HCT116 (cell line): ENCODE measurements at regions not wholly inside any gene's neighbourhood (a gene's known extent, or its start where the extent isn't known, plus 50 kb on each side); places are given as distances from the start of the nearest gene placed in this dataset.
"Not testable (repeated sequence)": the region's sequence is repeated elsewhere in the genome, so short reads cannot be mapped to it uniquely, and the experiment has no call there.

Experiments used
- ATAC-seq: fragments of 200-7000 bp; cut with Tn5 transposase; 2 replicates; pipeline ENCODE4 v1.9.1; 2020; ENCODE audit warnings: mild to moderate bottlenecking, moderate library complexity
- BruUV-seq: library from RNA; stranded (reverse); fragments of 400-500 nt; replicated peaks from 2 replicates; lab custom pipeline; 2021; lab: Mats Ljungman, UMichigan
- CTCF ChIA-PET: fragments of 300-600 bp; sonication (Branson Sonifier 250); formaldehyde crosslinking; loops from one replicate; lab custom pipeline; 2021; ENCODE audit warnings: antibody characterized with exemption; lab: Charles Lee
- POLR2A ChIA-PET: fragments of 300-600, 350-600 bp; sonication (Branson Sonifier 250); formaldehyde crosslinking; loops from one replicate; lab custom pipeline; 2021; ENCODE audit warnings: antibody characterized with exemption; lab: Charles Lee
- RAD21 ChIA-PET, 2 experiments: fragments of 300-600 bp; sonication (Branson Sonifier 250); formaldehyde crosslinking; loops; one replicate each; lab custom pipeline; 2023; ENCODE audit warnings: low total read pairs in 2 of 2; ENCODE audit not compliant: uncharacterized antibody in 2 of 2, unreplicated experiment in 2 of 2, low non-redundant PET in 1 of 2; lab: Charles Lee
- DNase-seq: peaks from one replicate; pipeline ENCODE4 v3.0.0-alpha.2; 2010; ENCODE audit warnings: low read depth, low spot score
- H2AFZ ChIP-seq: fragments of 200-600 bp; shearing (Covaris generic), sonication (generic); 2 replicates; pipeline ENCODE4 v1.6.1; 2017; ENCODE audit warnings: low read depth, mixed run types, mixed read lengths, antibody characterized with exemption, low read length; ENCODE audit not compliant: poor library complexity, severe bottlenecking
- H3K27ac ChIP-seq: 2 replicates; pipeline ENCODE4 v1.5.1; 2012; ENCODE audit warnings: low read depth, low read length
- H3K27me3 ChIP-seq: fragments of 200-600 bp; sonication (generic); 2 replicates; pipeline ENCODE4 v1.6.1; 2016; ENCODE audit warnings: mixed run types, low read length, mixed read lengths; ENCODE audit not compliant: insufficient read depth
- H3K36me3 ChIP-seq, 2 experiments: fragments of 200-500 bp in 1 of 2; fragments of 200-600 bp in 1 of 2; sonication (Bioruptor generic) in 1 of 2; sonication (generic) in 1 of 2; 2 replicates each; pipeline versions ENCODE4 v1.5.1 to v1.6.1; 2014 to 2016; ENCODE audit warnings: low read length in 2 of 2, inconsistent platforms in 1 of 2, mixed read lengths in 1 of 2, mixed run types in 1 of 2; ENCODE audit not compliant: insufficient read depth in 2 of 2, control insufficient read depth in 1 of 2
- H3K4me1 ChIP-seq, 2 experiments: fragments of 200-600 bp in 1 of 2; sonication (generic) in 1 of 2; 2 replicates each; pipeline versions ENCODE4 v1.5.1 to v1.6.1; 2012 to 2017; ENCODE audit warnings: low read length in 2 of 2, inconsistent platforms in 1 of 2, mild to moderate bottlenecking in 1 of 2, mixed read lengths in 1 of 2, mixed run types in 1 of 2, moderate library complexity in 1 of 2; ENCODE audit not compliant: insufficient read depth in 2 of 2, control insufficient read depth in 1 of 2
- H3K4me2 ChIP-seq: fragments of 200-600 bp; sonication (generic); 2 replicates; pipeline ENCODE4 v1.6.1; 2017; ENCODE audit warnings: mixed run types, low read length, mixed read lengths
- H3K4me3 ChIP-seq, 2 experiments: fragments of 200-600 bp in 1 of 2; sonication (generic) in 1 of 2; replicated peaks in 1 of 2; 2 replicates each; pipeline ENCODE4 v1.5.1; 2011 to 2016; ENCODE audit warnings: low read length in 2 of 2, control low read depth in 1 of 2, low read depth in 1 of 2, mild to moderate bottlenecking in 1 of 2, mixed read lengths in 1 of 2, mixed run types in 1 of 2
- H3K79me2 ChIP-seq: fragments of 200-600 bp; sonication (generic); 2 replicates; pipeline ENCODE4 v1.6.1; 2017; ENCODE audit warnings: mild to moderate bottlenecking, mixed run types, low read length, moderate library complexity, mixed read lengths; ENCODE audit not compliant: insufficient read depth
- H3K9ac ChIP-seq: fragments of 200-600 bp; sonication (generic); 2 replicates; pipeline ENCODE4 v1.6.1; 2016; ENCODE audit warnings: low read length, mixed read lengths
- H3K9me2 ChIP-seq: fragments of 200-600 bp; sonication (generic), shearing (Covaris generic); 2 replicates; pipeline ENCODE4 v1.6.1; 2017; ENCODE audit warnings: mixed run types, mild to moderate bottlenecking, moderate library complexity; ENCODE audit not compliant: insufficient read depth
- H3K9me3 ChIP-seq, 2 experiments: fragments of 200-500 bp in 1 of 2; fragments of 200-600 bp in 1 of 2; sonication (Bioruptor generic) in 1 of 2; sonication (generic) in 1 of 2; 2 replicates each; pipeline ENCODE4 v1.6.1; 2014 to 2017; ENCODE audit warnings: low read length in 2 of 2, mixed read lengths in 2 of 2, inconsistent platforms in 1 of 2, low read depth in 1 of 2, mild to moderate bottlenecking in 1 of 2, mixed run types in 1 of 2, moderate library complexity in 1 of 2; ENCODE audit not compliant: control insufficient read depth in 1 of 2, insufficient read depth in 1 of 2
- H4K20me1 ChIP-seq: fragments of 200-600 bp; sonication (generic), shearing (Covaris generic); 2 replicates; pipeline ENCODE4 v1.6.1; 2017; ENCODE audit warnings: mixed run types, mild to moderate bottlenecking, moderate library complexity; ENCODE audit not compliant: insufficient read depth
- CBX3 ChIP-seq: IDR thresholded peaks from 2 replicates; pipeline ENCODE4 v1.6.1; 2012; ENCODE audit warnings: low read depth
- CEBPB ChIP-seq: IDR thresholded peaks from 2 replicates; pipeline ENCODE4 v1.6.1; 2012; ENCODE audit warnings: low read depth
- EGR1 ChIP-seq: IDR thresholded peaks from 2 replicates; pipeline ENCODE4 v1.6.1; 2012; ENCODE audit warnings: low read depth
- FOSL1 ChIP-seq: IDR thresholded peaks from 2 replicates; pipeline ENCODE4 v1.6.1; 2012; ENCODE audit warnings: low read depth
- SIN3A ChIP-seq: IDR thresholded peaks from 2 replicates; pipeline ENCODE4 v1.6.1; 2012; ENCODE audit warnings: low read depth
- TCF7L2 ChIP-seq: IDR thresholded peaks from 2 replicates; pipeline ENCODE4 v1.7.0; 2011; ENCODE audit warnings: borderline replicate concordance, inconsistent platforms; ENCODE audit not compliant: insufficient read depth, insufficient read length; ENCODE audit errors: extremely low read depth
- intact Hi-C: fragments of 100-400 bp; cut with micrococcal nuclease; formaldehyde crosslinking; loops from 2 replicates; pipeline ENCODE4 v1.10.0; 2022

GRCh38 chr6:165765256-165765655 is 102.2 kb upstream of the PDE10A start:
- RAD21 ChIA-PET, H3K27me3 ChIP-seq, H2AFZ ChIP-seq, H3K4me3 ChIP-seq, CTCF ChIA-PET, ATAC-seq, intact Hi-C loops, H4K20me1 ChIP-seq, H3K9me2 ChIP-seq, H3K4me1 ChIP-seq, BruUV-seq, H3K9ac ChIP-seq, H3K9me3 ChIP-seq, POLR2A ChIA-PET, DNase-seq, H3K36me3 ChIP-seq, H3K4me2 ChIP-seq, H3K27ac ChIP-seq, H3K79me2 ChIP-seq: not testable (repeated sequence)

DNA sequence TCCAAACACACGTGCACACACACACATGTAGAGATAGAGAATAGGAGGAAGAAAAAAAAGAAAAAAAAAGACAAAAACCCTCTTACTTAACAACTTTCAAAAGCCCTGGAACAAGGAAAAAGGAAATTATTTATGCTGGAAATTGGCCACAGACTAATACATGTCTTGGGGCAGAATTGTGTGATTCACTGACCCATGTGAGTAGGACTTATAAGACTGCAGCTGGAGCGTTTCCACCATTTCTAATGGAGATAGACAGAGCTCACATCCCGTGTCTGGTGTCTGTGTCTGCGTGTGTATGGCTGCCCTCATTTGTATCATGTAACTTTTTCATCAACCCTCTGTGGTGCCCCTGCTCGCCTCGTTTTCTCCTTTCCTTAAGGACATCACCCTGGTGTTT is 99.8 kb upstream of the PDE10A start:
- POLR2A ChIA-PET: no interaction called here
- TF ChIP-seq CBX3 (no peak), EGR1 (no peak), FOSL1 (no peak), SIN3A (no peak), CEBPB (no peak), TCF7L2 (no peak)
- RAD21 ChIA-PET: no interaction called here

More for the DNA sequence above, 99.8 kb upstream of the PDE10A start:
- no peak overlapping the region for H3K4me3 ChIP-seq
- no peak for ATAC-seq
- H3K36me3 ChIP-seq: no peaks in the 10 kb centered on the region
- H3K79me2 ChIP-seq: no peaks in the 10 kb centered on the region
- intact Hi-C loops: no loop called here
- no peaks in the 10 kb centered on the region for H3K27me3 ChIP-seq
- no peaks in the 10 kb centered on the region; a peak in 1 of 4 replicates for H3K9me3 ChIP-seq
- no peak overlapping the region for H3K9ac ChIP-seq
- no peak overlapping the region for H2AFZ ChIP-seq
- H3K4me2 ChIP-seq: no peak overlapping the region
- no peak for DNase-seq
- H3K9me2 ChIP-seq: no peaks in the 10 kb centered on the region
- BruUV-seq: no TSS peak
- H3K4me1 ChIP-seq: no peaks in the 10 kb centered on the region
- H4K20me1 ChIP-seq: no peaks in the 10 kb centered on the region
- CTCF ChIA-PET: no interaction called here
- no peak overlapping the region for H3K27ac ChIP-seq
